Keratinocyte (primary cell): ENCODE measurements at regions not wholly inside any gene's neighbourhood (a gene's known extent, or its start where the extent isn't known, plus 50 kb on each side); places are given as distances from the start of the nearest gene placed in this dataset.

Experiments used
- DNase-seq: peaks from one replicate; pipeline ENCODE4 v3.0.0-alpha.2; 2011; ENCODE audit warnings: low read depth, missing footprints, low spot score
- FAIRE-seq: peaks from 2 replicates; lab custom pipeline; 2011; peaks lifted over from hg19 to GRCh38; lab: Jason Lieb, UNC
- H2AFZ ChIP-seq: 2 replicates; pipeline ENCODE4 v1.6.0; 2012; ENCODE audit warnings: low read length, control low read depth, inconsistent platforms; ENCODE audit not compliant: control insufficient read depth
- H3K27ac ChIP-seq: 2 replicates; pipeline ENCODE4 v1.5.1; 2011; ENCODE audit warnings: low read length; ENCODE audit not compliant: control insufficient read depth, insufficient read depth
- H3K27me3 ChIP-seq: 3 replicates; pipeline ENCODE4 v1.6.0; 2011; ENCODE audit warnings: low read length; ENCODE audit not compliant: control insufficient read depth, insufficient read depth; ENCODE audit errors: extremely low read depth
- H3K36me3 ChIP-seq, 2 experiments: 2 replicates in 1 of 2; 3 replicates in 1 of 2; pipeline ENCODE4 v1.5.1; 2011; ENCODE audit warnings: low read length in 2 of 2, mild to moderate bottlenecking in 1 of 2; ENCODE audit not compliant: control insufficient read depth in 2 of 2, insufficient read depth in 2 of 2; ENCODE audit errors: extremely low read depth in 1 of 2
- H3K4me1 ChIP-seq: 3 replicates; pipeline ENCODE4 v1.5.1; 2011; ENCODE audit warnings: low read length; ENCODE audit not compliant: control insufficient read depth, insufficient read depth; ENCODE audit errors: extremely low read depth
- H3K4me2 ChIP-seq: 3 replicates; pipeline ENCODE4 v1.6.0; 2011; ENCODE audit warnings: low read depth, low read length; ENCODE audit not compliant: control insufficient read depth, insufficient read depth; ENCODE audit errors: extremely low read depth
- H3K4me3 ChIP-seq, 3 experiments: fragments of 200-600 bp in 1 of 3; sonication (generic) in 1 of 3; 2 replicates in 2 of 3; 3 replicates in 1 of 3; pipeline ENCODE4 v1.5.1; 2011 to 2016; ENCODE audit warnings: low read length in 3 of 3, mild to moderate bottlenecking in 3 of 3, control low read depth in 2 of 3, inconsistent platforms in 1 of 3, low read depth in 1 of 3, mixed read lengths in 1 of 3, mixed run types in 1 of 3, moderate library complexity in 1 of 3; ENCODE audit not compliant: control insufficient read depth in 2 of 3, insufficient read depth in 2 of 3; ENCODE audit errors: extremely low read depth in 1 of 3
- H3K79me2 ChIP-seq: 2 replicates; pipeline ENCODE4 v1.6.0; 2012; ENCODE audit warnings: low read length; ENCODE audit not compliant: control insufficient read depth, insufficient read depth
- H3K9ac ChIP-seq: 3 replicates; pipeline ENCODE4 v1.6.0; 2011; ENCODE audit warnings: low read length; ENCODE audit not compliant: control insufficient read depth, insufficient read depth; ENCODE audit errors: extremely low read depth
- H3K9me1 ChIP-seq: 3 replicates; pipeline ENCODE4 v1.6.0; 2011; ENCODE audit warnings: low read length; ENCODE audit not compliant: control insufficient read depth, insufficient read depth; ENCODE audit errors: extremely low read depth
- H3K9me3 ChIP-seq: 2 replicates; pipeline ENCODE4 v1.5.1; 2012; ENCODE audit warnings: low read depth, low read length; ENCODE audit not compliant: control insufficient read depth
- H4K20me1 ChIP-seq: 3 replicates; pipeline ENCODE4 v1.6.0; 2011; ENCODE audit warnings: low read length; ENCODE audit not compliant: control insufficient read depth, insufficient read depth; ENCODE audit errors: extremely low read depth
- EZH2 ChIP-seq: IDR thresholded peaks from one replicate; pipeline ENCODE4 v1.6.1; 2012; ENCODE audit warnings: inconsistent platforms, mild to moderate bottlenecking, low read length, moderate library complexity
- dilution Hi-C: fragments of 300-500 bp; cut with MboI; formaldehyde crosslinking; loops from one replicate; pipeline ENCODE4 v1.7.0; 2020; ENCODE audit warnings: low sequenced_read_pairs; ENCODE audit not compliant: extremely low pct_ligation_motif_present
- TF ChIP-seq, protein P1 (sequence below), 3 experiments: IDR thresholded peaks in 1 of 3; conservative IDR thresholded peaks in 1 of 3; optimal IDR thresholded peaks in 1 of 3; 2 replicates in 2 of 3; 3 replicates in 1 of 3; pipeline versions ENCODE3 to v1.5.1; 2011; ENCODE audit warnings: low read length in 3 of 3, mild to moderate bottlenecking in 3 of 3, moderate library complexity in 2 of 3, control low read depth in 1 of 3, inconsistent platforms in 1 of 3; ENCODE audit not compliant: insufficient read depth in 2 of 3; ENCODE audit errors: extremely low read depth in 1 of 3

DNA sequence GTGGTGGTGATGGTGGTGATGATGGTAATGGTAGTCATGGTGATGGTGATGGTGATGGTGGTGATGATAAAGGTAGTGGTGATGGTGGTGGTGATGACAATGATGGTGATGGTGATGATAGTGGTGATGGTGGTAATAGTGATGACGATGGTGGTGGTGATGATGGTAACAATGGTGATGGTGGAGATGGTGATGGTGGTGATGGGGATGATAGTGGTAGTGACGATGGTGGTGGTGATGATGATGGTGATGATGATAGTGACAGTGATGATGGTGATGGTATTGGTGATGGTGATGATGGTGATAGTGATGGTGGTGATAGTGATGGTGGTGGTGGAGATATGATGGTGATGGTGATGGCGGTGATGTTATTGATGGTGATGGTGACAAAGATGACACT is 108.4 kb upstream of the NKX1-1 start:
- H3K4me3 ChIP-seq: no peak overlapping the region
- peaks cover 7% of the 10 kb centered on the region for H3K9me3 ChIP-seq
- H3K79me2 ChIP-seq: no peaks in the 10 kb centered on the region
- no peaks in the 10 kb centered on the region for H3K4me1 ChIP-seq
- H2AFZ ChIP-seq: no peak overlapping the region
- DNase-seq (no peak), FAIRE-seq (no peak)
- H3K27me3 ChIP-seq: peaks cover 40% of the 10 kb centered on the region
- no peaks in the 10 kb centered on the region for H3K9me1 ChIP-seq
- H3K9ac ChIP-seq: no peak overlapping the region
- H3K4me2 ChIP-seq: no peak overlapping the region
- H4K20me1 ChIP-seq: no peaks in the 10 kb centered on the region
- no peaks in the 10 kb centered on the region for H3K36me3 ChIP-seq
- H3K27ac ChIP-seq: no peak overlapping the region
- TF ChIP-seq, protein P1, sequence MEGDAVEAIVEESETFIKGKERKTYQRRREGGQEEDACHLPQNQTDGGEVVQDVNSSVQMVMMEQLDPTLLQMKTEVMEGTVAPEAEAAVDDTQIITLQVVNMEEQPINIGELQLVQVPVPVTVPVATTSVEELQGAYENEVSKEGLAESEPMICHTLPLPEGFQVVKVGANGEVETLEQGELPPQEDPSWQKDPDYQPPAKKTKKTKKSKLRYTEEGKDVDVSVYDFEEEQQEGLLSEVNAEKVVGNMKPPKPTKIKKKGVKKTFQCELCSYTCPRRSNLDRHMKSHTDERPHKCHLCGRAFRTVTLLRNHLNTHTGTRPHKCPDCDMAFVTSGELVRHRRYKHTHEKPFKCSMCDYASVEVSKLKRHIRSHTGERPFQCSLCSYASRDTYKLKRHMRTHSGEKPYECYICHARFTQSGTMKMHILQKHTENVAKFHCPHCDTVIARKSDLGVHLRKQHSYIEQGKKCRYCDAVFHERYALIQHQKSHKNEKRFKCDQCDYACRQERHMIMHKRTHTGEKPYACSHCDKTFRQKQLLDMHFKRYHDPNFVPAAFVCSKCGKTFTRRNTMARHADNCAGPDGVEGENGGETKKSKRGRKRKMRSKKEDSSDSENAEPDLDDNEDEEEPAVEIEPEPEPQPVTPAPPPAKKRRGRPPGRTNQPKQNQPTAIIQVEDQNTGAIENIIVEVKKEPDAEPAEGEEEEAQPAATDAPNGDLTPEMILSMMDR (optimal IDR thresholded peaks at IDR 0.05 in 1 of 3, IDR thresholded peaks at IDR 0.05 in 1 of 3, conservative IDR thresholded peaks at IDR 0.05 in 1 of 3; ENCODE audit: extremely low read depth in 1 of 3, insufficient read depth in 2 of 3, low read length in 3 of 3): no peak
- TF ChIP-seq EZH2: no peak
- dilution Hi-C loops: no loop called here

DNA sequence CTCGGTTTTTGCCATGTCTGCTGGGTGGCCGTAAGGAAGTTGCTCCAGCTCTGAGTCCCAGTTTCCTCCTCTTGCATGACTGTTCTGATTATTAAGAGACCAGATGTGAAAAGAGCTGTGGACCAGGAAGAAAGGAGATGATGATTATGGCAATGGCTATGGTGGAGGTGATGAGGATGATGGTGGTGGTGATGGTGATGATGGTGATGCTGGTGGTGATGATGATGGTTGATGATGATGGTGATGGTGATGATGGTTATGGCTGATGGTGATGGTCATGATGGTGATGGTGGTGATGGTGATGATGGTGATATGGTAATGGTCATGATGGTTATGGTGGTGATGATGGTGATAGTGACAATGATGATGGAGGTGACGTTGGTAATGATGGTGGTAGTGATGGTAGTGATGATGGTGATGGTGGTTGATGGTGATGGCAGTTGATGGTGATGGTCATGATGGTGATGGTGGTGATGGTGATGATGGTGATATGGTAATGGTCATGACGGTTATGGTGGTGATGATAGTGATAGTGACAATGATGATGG is 107.8 kb upstream of the NKX1-1 start:
- Histone ChIP-seq H3K9me3 (peaks cover 7% of the 10 kb centered on the region), H3K4me1 (no peaks in the 10 kb centered on the region), H2AFZ (no peak overlapping the region), H3K4me2 (no peak overlapping the region), H3K36me3 (no peaks in the 10 kb centered on the region), H3K79me2 (no peaks in the 10 kb centered on the region), H3K27me3 (peaks cover 40% of the 10 kb centered on the region), H3K4me3 (no peak overlapping the region), H3K9ac (no peak overlapping the region), H3K9me1 (no peaks in the 10 kb centered on the region), H4K20me1 (no peaks in the 10 kb centered on the region), H3K27ac (no peak overlapping the region)
- FAIRE-seq (no peak), DNase-seq (no peak)
- no peak for TF ChIP-seq EZH2
- TF ChIP-seq, protein P1 (optimal IDR thresholded peaks at IDR 0.05 in 1 of 3, IDR thresholded peaks at IDR 0.05 in 1 of 3, conservative IDR thresholded peaks at IDR 0.05 in 1 of 3; ENCODE audit: extremely low read depth in 1 of 3, insufficient read depth in 2 of 3, low read length in 3 of 3): no peak
- dilution Hi-C loops: no loop called here
